ENCODE measurements at regions not wholly inside any gene's neighbourhood (a gene's known extent, or its start where the extent isn't known, plus 50 kb on each side); places are given as distances from the start of the nearest gene placed in this dataset.

DNA sequence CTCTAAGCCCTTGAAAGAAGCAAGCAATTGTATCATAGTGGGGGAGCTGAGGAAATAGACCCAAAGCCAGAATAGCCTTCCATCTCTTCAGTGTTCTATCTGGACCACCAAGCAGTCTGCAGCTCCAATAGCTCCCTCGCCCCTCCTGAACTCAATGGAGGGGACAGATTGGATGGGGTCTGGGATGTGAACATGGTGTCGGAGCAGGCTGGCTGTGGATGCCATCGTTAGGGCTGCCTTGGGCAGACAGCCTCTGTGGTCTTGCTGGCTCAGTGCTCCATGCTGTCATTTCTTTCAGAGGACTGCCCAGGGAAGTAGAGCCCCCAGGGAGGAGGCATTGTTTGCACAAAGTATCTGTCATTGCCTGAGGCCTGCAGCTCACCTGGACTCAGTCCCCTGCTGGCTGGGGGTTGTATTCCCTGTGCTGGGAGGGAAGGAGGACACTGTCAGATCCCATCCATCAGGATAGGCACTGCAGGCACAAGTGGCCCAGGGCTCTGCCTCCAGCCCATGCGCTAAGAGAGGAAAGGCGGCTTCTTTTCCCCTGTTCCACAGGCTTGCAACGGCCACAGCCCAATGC is 537.7 kb downstream of the BUD13 start:
- no peak for DNase-seq
- peaks cover 10% of the 10 kb centered on the region for H3K27me3 Mint-ChIP-seq (ENCODE audit: unreplicated experiment)
- no peak overlapping the region for H3K27ac Mint-ChIP-seq (ENCODE audit: unreplicated experiment)
- peaks cover 3% of the 10 kb centered on the region for H3K36me3 Mint-ChIP-seq (ENCODE audit: unreplicated experiment)
- H3K9me3 Mint-ChIP-seq (ENCODE audit: unreplicated experiment): peaks cover 4% of the 10 kb centered on the region
- H3K4me3 Mint-ChIP-seq (ENCODE audit: unreplicated experiment): no peak overlapping the region
- TF ChIP-seq, protein P1, sequence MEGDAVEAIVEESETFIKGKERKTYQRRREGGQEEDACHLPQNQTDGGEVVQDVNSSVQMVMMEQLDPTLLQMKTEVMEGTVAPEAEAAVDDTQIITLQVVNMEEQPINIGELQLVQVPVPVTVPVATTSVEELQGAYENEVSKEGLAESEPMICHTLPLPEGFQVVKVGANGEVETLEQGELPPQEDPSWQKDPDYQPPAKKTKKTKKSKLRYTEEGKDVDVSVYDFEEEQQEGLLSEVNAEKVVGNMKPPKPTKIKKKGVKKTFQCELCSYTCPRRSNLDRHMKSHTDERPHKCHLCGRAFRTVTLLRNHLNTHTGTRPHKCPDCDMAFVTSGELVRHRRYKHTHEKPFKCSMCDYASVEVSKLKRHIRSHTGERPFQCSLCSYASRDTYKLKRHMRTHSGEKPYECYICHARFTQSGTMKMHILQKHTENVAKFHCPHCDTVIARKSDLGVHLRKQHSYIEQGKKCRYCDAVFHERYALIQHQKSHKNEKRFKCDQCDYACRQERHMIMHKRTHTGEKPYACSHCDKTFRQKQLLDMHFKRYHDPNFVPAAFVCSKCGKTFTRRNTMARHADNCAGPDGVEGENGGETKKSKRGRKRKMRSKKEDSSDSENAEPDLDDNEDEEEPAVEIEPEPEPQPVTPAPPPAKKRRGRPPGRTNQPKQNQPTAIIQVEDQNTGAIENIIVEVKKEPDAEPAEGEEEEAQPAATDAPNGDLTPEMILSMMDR (IDR thresholded peaks at IDR 0.05; ENCODE audit: partially characterized antibody, unreplicated experiment): no peak
- peaks cover 1% of the 10 kb centered on the region for H3K4me1 Mint-ChIP-seq (ENCODE audit: low read depth, unreplicated experiment)

DNA sequence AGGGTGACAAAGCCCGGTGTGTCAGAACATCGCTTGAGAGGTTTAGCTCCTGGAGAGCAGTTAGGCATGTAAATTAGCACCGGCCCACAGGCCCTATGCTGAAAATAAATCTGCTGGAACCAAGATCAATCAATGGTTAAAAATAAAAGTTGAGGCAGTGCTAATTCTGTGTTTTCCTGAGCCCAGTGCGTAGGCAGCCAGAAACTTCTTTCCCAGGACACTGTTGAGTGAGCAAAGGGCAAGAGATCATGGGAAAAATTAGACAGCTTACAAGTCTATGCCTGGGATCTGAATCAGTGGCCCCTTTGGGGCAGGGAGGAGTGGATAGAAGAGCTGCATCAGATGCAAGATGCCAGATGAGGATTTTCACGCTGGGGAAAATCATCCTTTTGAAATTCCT is 539.2 kb downstream of the BUD13 start:
- TF ChIP-seq, protein P1 (IDR thresholded peaks at IDR 0.05; ENCODE audit: partially characterized antibody, unreplicated experiment): no peak
- peaks cover 9% of the 10 kb centered on the region for H3K36me3 Mint-ChIP-seq (ENCODE audit: unreplicated experiment)
- H3K9me3 Mint-ChIP-seq (ENCODE audit: unreplicated experiment): peaks cover 4% of the 10 kb centered on the region
- no peak overlapping the region for H3K27ac Mint-ChIP-seq (ENCODE audit: unreplicated experiment)
- no peak overlapping the region for H3K4me3 Mint-ChIP-seq (ENCODE audit: unreplicated experiment)
- no peak for DNase-seq
- peaks cover 7% of the 10 kb centered on the region for H3K27me3 Mint-ChIP-seq (ENCODE audit: unreplicated experiment)
- peaks cover 1% of the 10 kb centered on the region for H3K4me1 Mint-ChIP-seq (ENCODE audit: low read depth, unreplicated experiment)

DNA sequence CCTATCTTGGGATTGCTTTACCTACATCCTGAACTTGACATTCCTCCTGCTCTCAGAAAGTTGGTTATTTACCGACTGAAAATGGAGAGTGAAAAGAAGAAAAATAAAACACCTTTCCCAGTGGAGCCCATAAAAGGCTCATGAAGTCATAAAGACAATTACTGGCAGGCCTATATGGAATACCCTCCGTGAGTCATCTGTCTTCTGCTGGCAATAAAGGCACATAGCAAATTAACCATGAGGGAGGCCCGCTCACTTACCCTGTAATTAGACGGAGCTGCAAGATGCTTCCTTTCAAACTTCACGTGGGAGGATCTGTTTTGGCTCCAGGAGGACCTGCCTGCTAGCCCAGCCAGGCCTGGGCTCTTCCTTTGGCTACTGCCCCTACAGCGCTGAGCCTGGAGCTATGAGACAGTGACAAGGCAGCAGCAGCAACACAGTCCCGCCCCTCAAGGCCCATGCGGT is 540.4 kb downstream of the BUD13 start:
- Mint-ChIP-seq H3K9me3 (ENCODE audit: unreplicated experiment) (peaks cover 7% of the 10 kb centered on the region), H3K4me3 (ENCODE audit: unreplicated experiment) (no peak overlapping the region), H3K27ac (ENCODE audit: unreplicated experiment) (no peak overlapping the region), H3K4me1 (ENCODE audit: low read depth, unreplicated experiment) (peaks cover 1% of the 10 kb centered on the region), H3K27me3 (ENCODE audit: unreplicated experiment) (peaks cover 7% of the 10 kb centered on the region), H3K36me3 (ENCODE audit: unreplicated experiment) (peaks cover 14% of the 10 kb centered on the region)
- no peak for DNase-seq
- TF ChIP-seq, protein P1 (IDR thresholded peaks at IDR 0.05; ENCODE audit: partially characterized antibody, unreplicated experiment): no peak

DNA sequence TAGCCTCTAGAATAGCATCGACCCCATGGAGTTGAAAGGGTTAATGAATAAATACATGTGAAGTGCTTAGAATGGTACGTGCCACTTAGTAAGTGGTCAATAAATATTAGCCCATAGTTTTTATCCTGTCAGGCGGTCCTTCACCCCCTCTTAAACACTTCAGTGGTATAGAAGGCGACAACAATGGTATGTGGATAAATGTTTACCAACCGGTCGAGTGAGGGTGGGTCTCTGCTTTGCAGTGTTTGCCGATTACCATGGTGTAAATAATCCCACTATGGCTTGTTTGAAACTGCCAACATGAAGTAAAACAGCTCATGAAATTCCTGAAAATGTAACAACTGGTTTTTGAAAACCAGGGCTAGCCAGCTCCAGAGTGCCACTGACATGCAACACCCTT is 541.2 kb downstream of the BUD13 start:
- Mint-ChIP-seq H3K9me3 (ENCODE audit: unreplicated experiment) (peaks cover 7% of the 10 kb centered on the region), H3K4me3 (ENCODE audit: unreplicated experiment) (no peak overlapping the region), H3K36me3 (ENCODE audit: unreplicated experiment) (peaks cover 14% of the 10 kb centered on the region), H3K27ac (ENCODE audit: unreplicated experiment) (no peak overlapping the region), H3K27me3 (ENCODE audit: unreplicated experiment) (peaks cover 4% of the 10 kb centered on the region), H3K4me1 (ENCODE audit: low read depth, unreplicated experiment) (peaks cover 3% of the 10 kb centered on the region)
- no peak for DNase-seq
- TF ChIP-seq, protein P1 (IDR thresholded peaks at IDR 0.05; ENCODE audit: partially characterized antibody, unreplicated experiment): no peak

DNA sequence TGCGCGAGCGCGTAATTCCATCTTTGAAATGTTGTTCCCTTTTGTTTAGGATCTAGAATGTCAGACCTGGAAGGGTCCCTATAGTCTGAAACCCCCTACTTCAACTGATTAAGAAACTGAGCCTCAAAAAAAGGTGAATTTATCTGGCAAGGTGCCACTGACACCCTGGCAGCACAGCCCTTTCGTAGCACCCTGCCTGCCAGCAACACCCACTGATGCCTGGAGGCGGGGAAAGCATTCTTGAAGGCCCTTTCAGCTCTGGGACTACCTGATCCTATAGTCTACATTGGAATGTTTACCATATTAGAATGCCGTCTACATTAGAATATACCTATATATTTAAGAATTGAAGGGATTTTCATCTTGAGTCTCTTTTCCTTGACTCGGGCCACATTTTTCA is 542.3 kb downstream of the BUD13 start:
- peaks cover 14% of the 10 kb centered on the region for H3K36me3 Mint-ChIP-seq (ENCODE audit: unreplicated experiment)
- no peak overlapping the region for H3K4me3 Mint-ChIP-seq (ENCODE audit: unreplicated experiment)
- peaks cover 13% of the 10 kb centered on the region for H3K4me1 Mint-ChIP-seq (ENCODE audit: low read depth, unreplicated experiment)
- no peak for DNase-seq
- no peak overlapping the region for H3K27ac Mint-ChIP-seq (ENCODE audit: unreplicated experiment)
- H3K9me3 Mint-ChIP-seq (ENCODE audit: unreplicated experiment): peaks cover 7% of the 10 kb centered on the region
- peaks cover 4% of the 10 kb centered on the region for H3K27me3 Mint-ChIP-seq (ENCODE audit: unreplicated experiment)
- TF ChIP-seq, protein P1 (IDR thresholded peaks at IDR 0.05; ENCODE audit: partially characterized antibody, unreplicated experiment): no peak
